Endothelial cell of umbilical vein (primary cell): ENCODE measurements at regions not wholly inside any gene's neighbourhood (a gene's known extent, or its start where the extent isn't known, plus 50 kb on each side); places are given as distances from the start of the nearest gene placed in this dataset.

Source experiments
- BruUV-seq: library from RNA; stranded (reverse); fragments of 400-500 nt; replicated peaks from 2 replicates; lab custom pipeline; 2021; lab: Mats Ljungman, UMichigan
- CTCF ChIA-PET: fragments of 300-600, 350-600 bp; sonication (Branson Sonifier 250); formaldehyde crosslinking; loops from one replicate; lab custom pipeline; 2021; ENCODE audit warnings: antibody characterized with exemption, inconsistent platforms; lab: Charles Lee
- POLR2A ChIA-PET: fragments of 300-600, 350-600 bp; sonication (Branson Sonifier 250); formaldehyde crosslinking; loops from one replicate; lab custom pipeline; 2021; ENCODE audit warnings: antibody characterized with exemption, inconsistent platforms; lab: Charles Lee
- DNase-seq: peaks from one replicate; pipeline ENCODE4 v3.0.0-alpha.2; 2011; ENCODE audit warnings: low read depth, low spot score
- FAIRE-seq: peaks from 2 replicates; lab custom pipeline; 2011; peaks lifted over from hg19 to GRCh38; lab: Jason Lieb, UNC
- H2AFZ ChIP-seq: 2 replicates; pipeline ENCODE4 v1.6.0; 2012; ENCODE audit warnings: low read depth, low read length, control low read depth, inconsistent platforms
- H3K27ac ChIP-seq: 2 replicates; pipeline ENCODE4 v1.5.1; 2011; ENCODE audit warnings: low read depth, mild to moderate bottlenecking, control low read depth, low read length, moderate library complexity; ENCODE audit not compliant: insufficient read depth
- H3K27me3 ChIP-seq, 2 experiments: 2 replicates each; pipeline versions ENCODE4 v1.6.0 to v1.6.1; 2011; ENCODE audit warnings: low read length in 2 of 2, mixed read lengths in 1 of 2; ENCODE audit not compliant: control insufficient read depth in 2 of 2, insufficient read depth in 2 of 2
- H3K36me3 ChIP-seq, 2 experiments: 2 replicates in 1 of 2; 3 replicates in 1 of 2; pipeline ENCODE4 v1.5.1; 2011; ENCODE audit warnings: low read length in 2 of 2, mild to moderate bottlenecking in 1 of 2, moderate library complexity in 1 of 2; ENCODE audit not compliant: control insufficient read depth in 2 of 2, insufficient read depth in 2 of 2; ENCODE audit errors: extremely low read depth in 1 of 2
- H3K4me1 ChIP-seq: 3 replicates; pipeline ENCODE4 v1.5.1; 2011; ENCODE audit warnings: mild to moderate bottlenecking, low read length; ENCODE audit not compliant: control insufficient read depth, insufficient read depth; ENCODE audit errors: extremely low read depth
- H3K4me2 ChIP-seq: 2 replicates; pipeline ENCODE4 v1.6.1; 2011; ENCODE audit warnings: low read length, control low read depth, mixed read lengths; ENCODE audit not compliant: insufficient read depth
- H3K4me3 ChIP-seq, 3 experiments: fragments of 200-600 bp in 1 of 3; sonication (generic), shearing (Covaris generic) in 1 of 3; replicated peaks in 1 of 3; 2 replicates each; pipeline ENCODE4 v1.5.1; 2011 to 2016; ENCODE audit warnings: control low read depth in 3 of 3, low read length in 3 of 3, mild to moderate bottlenecking in 2 of 3, inconsistent platforms in 1 of 3, low read depth in 1 of 3, moderate library complexity in 1 of 3; ENCODE audit not compliant: insufficient read depth in 1 of 3
- H3K79me2 ChIP-seq: 2 replicates; pipeline ENCODE4 v1.6.0; 2012; ENCODE audit warnings: low read length, inconsistent platforms; ENCODE audit not compliant: control insufficient read depth, insufficient read depth
- H3K9ac ChIP-seq: replicated peaks from 2 replicates; pipeline ENCODE3; 2011; ENCODE audit warnings: low read length, control low read depth; ENCODE audit not compliant: insufficient read depth; ENCODE audit errors: extremely low read depth
- H3K9me1 ChIP-seq: replicated peaks from 3 replicates; pipeline ENCODE4 v1.6.0; 2011; ENCODE audit warnings: mild to moderate bottlenecking, low read length; ENCODE audit not compliant: control insufficient read depth, insufficient read depth; ENCODE audit errors: extremely low read depth
- H3K9me3 ChIP-seq: replicated peaks from 2 replicates; pipeline ENCODE4 v1.5.1; 2012; ENCODE audit warnings: low read length, inconsistent platforms; ENCODE audit not compliant: control insufficient read depth, insufficient read depth
- H4K20me1 ChIP-seq: replicated peaks from 2 replicates; pipeline ENCODE3; 2011; ENCODE audit warnings: mild to moderate bottlenecking, low read length; ENCODE audit not compliant: control insufficient read depth, insufficient read depth; ENCODE audit errors: extremely low read depth
- FOS ChIP-seq: IDR thresholded peaks from 2 replicates; pipeline ENCODE4 v1.6.1; 2011; ENCODE audit warnings: mild to moderate bottlenecking, low read length, moderate library complexity, borderline replicate concordance; ENCODE audit not compliant: insufficient read depth
- JUN ChIP-seq: IDR thresholded peaks from 2 replicates; pipeline ENCODE4 v1.6.1; 2011; ENCODE audit warnings: borderline replicate concordance, low read depth; ENCODE audit not compliant: insufficient read length, insufficient read depth
- POLR2AphosphoS5 ChIP-seq: IDR thresholded peaks from 2 replicates; pipeline ENCODE4 v1.6.1; 2012; ENCODE audit warnings: low read depth, mild to moderate bottlenecking, control low read depth, low read length, moderate library complexity; ENCODE audit not compliant: insufficient read depth
- dilution Hi-C: fragments of 300-500 bp; cut with MboI; formaldehyde crosslinking; loops from one replicate; pipeline ENCODE4 v1.15.0; 2019; ENCODE audit warnings: low sequenced_read_pairs; ENCODE audit not compliant: extremely low pct_ligation_motif_present
- intact Hi-C: fragments of 100-400 bp; cut with micrococcal nuclease; formaldehyde crosslinking; loops from one replicate; pipeline ENCODE4 v1.10.0; 2022

DNA sequence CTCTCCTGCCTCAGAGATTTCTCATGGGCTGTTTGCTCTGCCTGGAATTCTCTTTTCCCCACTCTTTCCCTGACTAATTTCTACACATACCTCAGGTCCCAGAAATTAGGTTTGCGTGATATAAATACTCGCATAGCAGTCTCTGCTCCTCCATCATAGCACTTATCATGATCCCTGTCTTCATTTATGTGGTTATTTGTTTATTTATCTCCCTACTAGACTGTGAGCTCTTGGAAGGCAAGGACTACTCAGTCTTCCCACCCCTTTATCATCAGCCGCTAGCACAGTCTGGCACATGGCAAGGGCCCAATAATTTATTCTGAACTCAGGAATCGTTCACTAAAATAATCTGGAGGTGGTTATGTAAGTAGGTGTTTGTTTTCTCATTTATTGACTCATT is 79.3 kb downstream of the ADCYAP1 start:
- Histone ChIP-seq H4K20me1 (no peaks in the 10 kb centered on the region), H3K9ac (no peak overlapping the region), H3K36me3 (no peaks in the 10 kb centered on the region), H3K9me3 (no peaks in the 10 kb centered on the region), H3K27me3 (no peaks in the 10 kb centered on the region), H3K79me2 (no peaks in the 10 kb centered on the region), H3K4me2 (no peak overlapping the region), H3K9me1 (no peaks in the 10 kb centered on the region), H3K4me1 (peaks cover 12% of the 10 kb centered on the region), H3K27ac (no peak overlapping the region), H2AFZ (no peak overlapping the region), H3K4me3 (no peak overlapping the region)
- ChIA-PET POLR2A (no interaction called here), CTCF (interaction anchor here (2.7 kb wide), 1 partner anchor 22 kb away, joined by 16 read pairs; no protein-coding TSS in a partner anchor)
- DNase-seq: no peak
- BruUV-seq: no TSS peak
- no peak for FAIRE-seq
- TF ChIP-seq POLR2AphosphoS5: no peak
- dilution Hi-C loops (no loop called here), intact Hi-C loops (no loop called here)

- dilution Hi-C loops: no loop called here
- Histone ChIP-seq H3K9ac (no peak overlapping the region), H4K20me1 (no peaks in the 10 kb centered on the region), H3K27ac (no peak overlapping the region), H3K4me2 (no peak overlapping the region), H2AFZ (no peak overlapping the region), H3K27me3 (no peaks in the 10 kb centered on the region), H3K9me3 (no peaks in the 10 kb centered on the region), H3K36me3 (no peaks in the 10 kb centered on the region), H3K9me1 (no peaks in the 10 kb centered on the region), H3K79me2 (no peaks in the 10 kb centered on the region), H3K4me3 (no peak overlapping the region), H3K4me1 (peaks cover 12% of the 10 kb centered on the region)
- BruUV-seq: no TSS peak
- POLR2A ChIA-PET: no interaction called here
- CTCF ChIA-PET: no interaction called here
- FAIRE-seq (no peak), DNase-seq (no peak)
- intact Hi-C loops: no loop called here
- TF ChIP-seq POLR2AphosphoS5 (no peak), FOS (no peak), JUN (no peak)
These were observed 80.6 kb downstream of the ADCYAP1 start for GRCh38 chr18:985212-985661.
